NCI-H187 treated with DMSO at 0.1 percent for 48 hours (cell line): ENCODE measurements at regions not wholly inside any gene's neighbourhood (a gene's known extent, or its start where the extent isn't known, plus 50 kb on each side); places are given as distances from the start of the nearest gene placed in this dataset.
A peak's percentile ranks its signal among the peaks of the same experiment; 100 is the strongest.

ENCODE experiments used
- DNase-seq: peaks from one replicate; lab custom pipeline; 2025; lab: John Stamatoyannopoulos, UW

DNA sequence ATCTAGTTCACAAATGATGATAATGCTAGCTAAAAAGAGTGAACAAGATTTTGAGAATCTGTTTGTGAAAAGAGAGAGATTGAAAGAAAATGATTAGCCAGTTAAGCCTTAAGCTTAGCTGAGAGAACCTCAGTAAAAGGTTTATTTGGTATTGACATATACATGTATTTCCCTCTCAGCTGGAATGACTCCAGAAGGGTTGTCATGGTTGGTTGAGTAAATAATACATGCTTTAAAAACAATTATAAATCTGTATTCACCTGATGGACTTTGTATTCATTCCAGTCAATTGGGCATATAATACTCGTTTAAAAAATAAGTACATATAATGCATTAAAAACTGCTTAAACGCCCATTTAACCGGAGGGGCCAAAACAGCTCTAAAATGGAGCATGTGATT is 181.4 kb downstream of the GRB14 start:
- DNase-seq: no peak

DNA sequence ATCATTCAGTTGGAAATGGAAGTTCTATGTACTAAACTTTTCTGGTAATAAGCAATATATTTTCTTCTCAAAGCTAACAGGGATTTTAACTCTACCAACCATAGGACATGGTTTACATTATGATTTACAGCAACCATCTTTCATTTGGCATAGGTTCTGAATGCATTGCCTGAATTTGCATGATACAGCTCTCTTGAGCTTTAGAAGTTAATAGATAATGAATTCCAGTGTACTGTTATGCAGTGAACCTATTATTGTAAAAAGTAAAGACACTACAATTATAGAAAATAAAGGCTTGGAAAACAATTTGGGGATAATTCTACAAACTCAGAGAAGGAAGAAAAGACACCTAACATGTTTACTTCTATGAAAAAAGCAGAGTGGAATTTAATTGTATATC is 182.0 kb downstream of the GRB14 start:
- no peak for DNase-seq

DNA sequence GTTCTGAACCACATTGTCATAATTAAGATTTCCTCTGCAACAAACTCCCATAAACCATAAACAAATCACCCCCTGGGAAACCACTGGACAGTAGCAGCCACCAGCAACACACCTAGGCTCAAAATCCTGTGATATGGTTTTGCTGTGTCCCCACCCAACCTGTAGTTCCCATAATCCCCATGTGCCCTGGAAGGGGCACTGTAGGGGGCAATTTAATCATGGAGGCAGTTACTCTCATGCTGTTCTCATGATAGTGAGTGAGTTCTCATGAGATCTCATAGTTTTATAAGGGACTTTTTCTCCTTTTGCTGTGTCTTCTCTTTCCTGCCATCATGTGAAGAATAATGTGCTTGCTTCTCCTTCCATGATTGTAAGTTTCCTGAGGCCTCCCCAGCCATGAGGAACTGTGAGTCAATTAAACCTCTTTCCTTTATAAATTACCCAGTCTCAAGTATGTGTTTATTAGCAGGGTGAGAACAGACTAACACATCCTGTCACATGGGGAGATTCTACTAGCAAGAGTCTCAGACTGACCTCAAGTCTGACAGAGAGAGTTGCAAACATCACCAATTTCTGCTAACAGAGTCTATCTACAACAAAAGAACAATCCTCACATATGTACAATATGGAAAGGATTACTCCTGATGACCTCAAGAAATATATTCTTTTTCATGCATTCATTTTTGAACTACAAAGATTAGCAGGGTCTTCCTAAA is 182.6 kb downstream of the GRB14 start:
- no peak for DNase-seq

DNA sequence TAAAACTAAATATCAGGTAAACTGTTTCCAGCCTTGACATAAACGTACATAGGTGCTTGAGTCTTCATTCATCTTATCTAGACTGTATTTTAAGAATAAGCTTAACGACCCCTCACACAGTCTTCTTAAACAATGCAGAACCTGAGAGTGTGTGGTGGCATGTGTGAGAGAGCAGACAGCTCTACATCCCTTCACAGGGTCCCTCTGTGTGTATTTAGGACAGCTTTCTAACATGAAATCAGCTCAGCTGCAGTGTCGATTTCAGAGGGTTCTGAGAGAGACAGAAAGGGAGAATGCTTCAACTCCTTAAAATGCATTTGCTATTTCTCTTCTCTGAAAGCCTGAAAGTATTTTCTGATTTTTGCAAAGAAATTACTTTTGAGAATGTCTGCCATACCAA is 185.2 kb downstream of the GRB14 start:
- DNase-seq: no peak

DNA sequence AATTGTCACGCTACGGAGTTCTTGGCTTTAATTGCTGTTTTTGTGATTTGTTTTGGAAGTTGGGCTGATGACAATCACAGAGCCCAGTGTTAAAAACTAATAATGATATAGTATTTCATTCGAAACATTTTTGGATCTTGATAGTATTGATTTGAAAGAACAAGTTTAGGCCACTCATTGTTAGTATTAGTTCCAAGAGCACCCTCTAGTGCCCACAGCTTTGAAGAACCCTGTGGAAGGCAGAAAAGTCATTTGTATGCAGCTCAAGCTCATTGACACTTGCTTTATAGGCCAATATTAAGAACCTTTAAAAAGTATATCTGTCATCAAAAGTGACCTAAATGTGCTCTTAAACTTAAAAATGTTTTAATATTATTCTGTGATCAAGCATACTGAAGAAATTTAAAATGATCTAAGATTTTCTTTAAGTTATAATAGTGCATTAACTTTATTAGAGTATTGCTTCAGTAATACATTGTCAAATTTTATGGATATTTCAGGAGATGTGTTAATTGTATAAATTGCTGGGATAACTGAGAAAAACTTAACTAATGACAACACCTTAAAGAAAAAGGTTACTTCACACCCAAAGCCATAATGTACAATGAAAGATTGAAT is 191.0 kb downstream of the GRB14 start:
- peak; percentile 5 for DNase-seq

DNA sequence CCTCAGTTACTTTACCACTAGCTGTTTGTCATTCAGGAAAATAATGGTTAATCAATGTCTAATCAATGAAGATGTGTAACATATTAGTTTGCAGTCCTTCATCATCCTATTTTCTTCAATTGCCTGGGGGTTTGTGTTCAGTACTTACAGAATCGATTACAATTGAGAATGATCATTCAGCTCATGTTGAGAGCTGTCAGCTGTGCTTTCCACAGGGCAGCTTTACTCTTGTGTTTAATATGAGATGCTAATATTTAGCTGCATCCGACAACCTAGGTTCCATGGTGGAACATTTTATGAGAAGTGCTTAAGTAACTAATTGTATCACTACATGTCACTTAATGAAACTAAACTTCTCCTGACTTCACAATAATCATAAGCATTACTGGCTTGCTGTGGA is 191.9 kb downstream of the GRB14 start:
- DNase-seq: no peak

DNA sequence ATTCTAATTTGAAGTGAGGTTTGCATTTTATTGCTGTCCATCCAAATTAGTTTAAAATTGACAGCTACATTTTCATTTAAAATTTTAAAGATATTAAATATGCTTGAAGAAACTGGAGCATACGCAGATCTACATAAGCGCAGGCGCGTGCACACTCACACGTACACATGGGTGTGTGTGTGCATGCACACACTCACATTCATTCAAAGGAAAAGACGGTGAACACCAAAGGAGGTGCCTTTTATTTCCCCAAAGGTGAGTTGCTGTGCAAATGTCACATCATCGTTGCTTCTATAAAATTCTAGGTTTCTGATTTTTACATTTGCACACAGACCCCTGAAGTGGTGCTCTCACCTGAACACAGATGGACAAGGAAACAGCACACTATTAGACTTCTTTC is 194.2 kb downstream of the GRB14 start:
- DNase-seq: no peak

DNA sequence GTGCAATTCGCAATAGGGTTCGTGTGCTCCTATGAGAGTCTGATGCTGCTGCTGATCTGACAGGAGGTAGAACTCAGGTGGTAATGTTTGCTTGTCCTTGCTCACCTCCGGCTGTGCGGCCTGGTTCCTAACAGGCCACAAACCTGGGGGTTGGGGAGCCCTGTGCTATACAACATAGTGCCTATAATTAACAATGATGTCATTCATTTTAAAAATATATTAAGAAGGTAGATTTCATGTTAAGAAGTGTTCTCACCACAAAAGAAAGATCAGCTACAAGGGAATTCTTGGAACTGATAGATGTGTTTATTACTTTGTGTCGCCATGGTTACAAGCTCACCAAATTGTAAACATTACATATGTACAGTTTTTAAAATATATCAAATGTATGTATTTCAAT is 200.5 kb downstream of the GRB14 start:
- DNase-seq: no peak

DNA sequence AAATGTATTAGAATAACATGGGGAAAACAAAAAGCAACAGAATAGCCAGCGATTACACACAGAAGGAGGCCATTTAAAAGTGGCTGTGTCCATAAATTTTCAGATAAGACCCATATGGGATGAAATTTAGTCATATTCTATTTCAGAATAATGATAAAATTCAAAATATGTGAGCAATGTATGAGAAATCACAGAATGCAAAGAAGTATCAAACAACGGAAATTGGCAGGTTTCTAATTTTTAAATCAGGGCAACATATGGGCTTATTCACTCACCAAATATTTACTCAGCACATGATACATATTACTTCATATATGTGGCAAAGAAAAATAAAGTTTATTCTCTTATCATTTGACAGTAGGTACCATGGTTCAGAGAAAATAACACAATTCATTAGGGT is 208.5 kb downstream of the GRB14 start:
- DNase-seq: no peak

DNA sequence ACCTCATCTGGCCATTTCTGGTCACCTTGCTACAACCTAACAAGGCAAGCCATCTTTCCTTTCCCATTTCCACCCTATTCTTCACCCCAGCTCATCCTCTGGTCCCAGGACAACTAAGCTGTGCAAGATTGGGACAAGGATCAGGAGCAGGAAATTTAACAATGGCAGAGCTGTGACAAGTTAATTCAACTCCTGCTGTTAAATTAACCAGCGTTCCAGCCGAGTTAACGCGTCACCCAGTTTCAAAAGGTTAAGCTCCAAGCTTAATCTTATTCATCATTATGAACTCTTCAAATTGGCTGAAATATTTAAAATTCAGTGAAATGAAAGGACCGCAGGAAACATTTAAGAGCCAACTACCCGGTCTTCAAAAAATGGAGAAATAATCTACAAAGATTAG is 231.9 kb downstream of the GRB14 start:
- no peak for DNase-seq

DNA sequence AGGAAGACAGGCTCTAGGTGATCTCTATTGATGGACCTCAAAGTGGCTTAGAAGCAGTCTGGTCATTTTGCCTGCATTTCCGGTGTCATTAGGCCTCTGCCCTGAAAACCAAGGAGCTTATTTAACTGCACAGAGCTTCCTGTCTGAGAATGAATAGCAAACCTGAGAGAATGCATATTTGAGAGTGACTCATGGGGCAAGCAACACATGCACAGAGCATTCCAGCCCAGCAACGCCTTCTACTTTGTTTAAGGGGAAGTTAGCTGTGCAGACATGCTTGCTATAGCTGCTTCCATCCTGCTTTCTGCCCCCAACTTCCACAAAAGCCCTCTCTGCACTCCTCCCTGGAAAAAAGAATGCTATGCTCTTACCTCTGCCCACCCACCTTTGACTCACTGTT is 232.8 kb downstream of the GRB14 start:
- no peak for DNase-seq

DNA sequence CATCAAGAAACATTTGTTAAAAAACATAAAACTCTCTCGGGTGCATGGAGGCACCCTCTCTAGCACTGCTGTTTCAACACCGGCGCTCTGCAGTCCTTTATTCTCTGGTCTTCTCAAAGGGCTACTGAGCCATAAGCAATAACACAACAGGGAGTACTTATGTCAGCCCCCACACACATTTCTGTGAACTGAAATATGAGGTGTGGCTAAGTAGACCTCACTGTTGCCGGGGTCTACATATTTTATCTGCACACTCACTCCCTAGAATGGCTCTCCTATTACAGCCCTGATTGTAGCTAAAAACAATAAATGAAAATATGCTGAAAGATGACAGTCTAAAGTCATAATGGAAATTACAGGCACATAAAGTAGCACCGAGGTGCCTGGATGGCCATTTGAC is 235.1 kb downstream of the GRB14 start:
- no peak for DNase-seq

DNA sequence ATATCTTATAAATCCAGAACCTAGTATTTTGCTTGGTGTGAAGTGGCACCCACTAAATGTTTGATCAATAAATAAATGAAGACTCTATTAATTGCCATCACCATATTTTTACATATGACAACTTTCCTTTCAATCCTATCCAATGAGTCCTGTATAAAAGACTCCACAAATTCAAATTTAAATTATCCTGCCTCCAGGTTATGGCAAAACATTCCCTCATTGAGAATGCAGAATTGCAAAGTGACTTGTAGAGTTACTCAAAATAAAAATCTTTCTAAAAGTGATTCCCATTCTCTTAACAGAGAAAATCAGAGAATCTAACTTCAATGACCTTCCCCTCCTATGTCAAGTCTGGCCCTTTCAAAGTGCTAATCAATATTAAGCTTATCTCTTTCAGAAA is 236.8 kb downstream of the GRB14 start:
- no peak for DNase-seq

DNA sequence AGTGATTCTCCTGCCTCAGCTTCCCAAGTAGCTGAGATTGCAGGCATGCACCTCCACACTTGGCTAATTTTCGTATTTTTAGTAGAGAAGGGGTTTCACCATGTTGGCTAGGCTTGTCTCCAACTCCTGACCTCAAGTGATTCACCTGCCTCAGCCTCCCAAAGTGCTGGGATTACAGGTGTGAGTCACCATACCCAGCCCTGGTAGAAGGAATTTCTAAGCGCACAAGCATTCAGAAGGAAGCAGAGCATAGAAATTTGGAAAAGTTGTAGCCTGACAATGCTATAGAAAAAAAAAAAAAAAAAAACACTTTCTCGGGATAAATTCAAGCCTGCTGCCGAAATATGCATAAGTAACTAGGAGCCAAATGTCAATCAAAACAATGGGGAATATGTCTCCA is 249.4 kb downstream of the GRB14 start:
- no peak for DNase-seq

DNA sequence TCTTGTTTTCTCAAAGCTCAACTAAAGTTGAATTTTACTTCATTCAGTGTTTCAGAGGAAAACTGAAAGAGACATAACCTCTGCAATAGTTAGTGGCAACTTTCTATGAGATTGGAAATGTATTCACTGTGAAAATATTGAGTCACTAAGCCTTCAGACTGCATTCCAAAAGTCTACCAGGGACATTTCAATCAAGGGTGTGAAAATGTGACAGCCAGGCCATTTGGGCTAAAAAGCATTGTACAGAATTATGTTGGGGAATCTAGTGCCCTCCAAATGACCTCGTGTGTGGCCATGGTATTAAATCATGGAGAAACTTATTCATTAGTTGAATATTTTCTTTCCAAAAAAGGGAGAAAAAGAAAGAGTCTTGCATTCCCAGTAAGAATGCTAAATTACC is 251.9 kb downstream of the GRB14 start:
- DNase-seq: no peak

DNA sequence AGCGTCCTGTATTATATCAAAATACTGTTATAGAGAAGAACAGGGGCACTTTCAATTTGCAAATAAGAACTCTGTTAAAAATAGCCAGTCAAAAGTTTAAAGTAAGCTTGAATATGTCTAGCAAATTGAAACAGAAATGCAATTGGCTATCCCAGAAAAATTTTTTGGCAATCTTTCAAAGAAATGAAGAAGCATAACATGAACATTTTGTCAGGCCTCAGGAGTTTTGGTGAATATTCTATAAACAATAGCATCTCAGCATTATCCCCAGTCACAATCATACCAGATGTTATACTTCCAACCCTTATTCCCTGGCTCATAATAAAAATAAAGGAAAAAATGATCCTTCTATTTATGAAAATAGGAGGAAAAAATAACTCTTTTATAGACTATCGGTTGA is 252.4 kb downstream of the GRB14 start:
- no peak for DNase-seq

DNA sequence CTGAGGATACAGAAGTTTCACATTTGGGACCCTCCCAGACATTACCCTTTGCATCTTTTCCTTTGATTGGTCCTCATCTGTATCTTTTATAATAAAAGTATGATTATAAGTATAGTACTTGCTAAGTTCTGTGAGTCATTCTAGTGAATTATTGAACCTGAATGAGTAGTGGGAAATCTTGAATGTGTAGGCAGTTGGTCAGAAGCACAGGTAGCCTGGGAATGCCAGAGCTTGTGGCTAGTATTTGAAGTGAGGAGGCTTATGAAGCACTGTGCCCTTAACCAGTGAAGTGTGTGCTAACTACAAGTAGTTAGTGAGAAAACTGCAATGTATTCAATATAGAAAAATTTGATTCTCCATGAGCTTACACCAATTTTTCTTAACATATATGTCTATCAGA is 257.6 kb downstream of the GRB14 start:
- DNase-seq: no peak

DNA sequence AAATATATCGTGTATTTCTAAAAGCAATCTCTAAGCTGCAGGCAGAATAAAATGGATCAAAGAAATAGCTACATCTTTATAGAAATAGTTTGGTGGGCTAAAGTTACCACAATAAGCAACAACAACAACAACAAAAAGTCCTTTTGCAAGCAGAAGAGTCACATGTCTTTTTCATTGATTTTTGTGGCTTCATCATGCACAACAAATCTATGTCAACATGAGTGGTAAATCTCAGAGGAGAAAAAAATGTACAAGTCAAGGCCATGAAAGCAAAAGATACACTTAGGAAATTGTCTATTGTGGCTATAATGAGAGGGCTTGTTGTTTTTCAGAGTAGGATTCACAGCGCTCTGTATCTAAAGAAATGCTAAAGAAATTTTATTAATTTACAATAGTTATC is 269.7 kb downstream of the GRB14 start:
- no peak for DNase-seq

DNA sequence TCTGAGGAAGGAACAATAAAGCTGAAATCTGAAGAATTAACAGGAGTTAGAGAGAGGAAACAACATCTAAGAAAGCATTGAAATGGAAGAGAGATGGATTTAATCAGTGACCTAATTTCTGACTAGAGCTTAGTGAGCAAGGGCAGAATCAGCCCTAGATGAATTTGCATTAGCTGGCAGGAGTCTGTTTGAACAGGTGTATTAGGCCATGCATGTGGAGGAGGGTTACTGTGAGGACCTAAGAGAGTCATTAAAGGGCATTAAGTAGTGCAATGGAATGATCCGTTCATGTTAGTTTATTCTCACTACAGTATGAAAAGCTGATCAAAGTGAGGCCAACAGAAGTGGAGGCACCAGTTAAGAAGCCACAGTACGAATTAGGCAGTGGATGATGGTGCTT is 285.3 kb downstream of the GRB14 start:
- peak; percentile 47 for DNase-seq

DNA sequence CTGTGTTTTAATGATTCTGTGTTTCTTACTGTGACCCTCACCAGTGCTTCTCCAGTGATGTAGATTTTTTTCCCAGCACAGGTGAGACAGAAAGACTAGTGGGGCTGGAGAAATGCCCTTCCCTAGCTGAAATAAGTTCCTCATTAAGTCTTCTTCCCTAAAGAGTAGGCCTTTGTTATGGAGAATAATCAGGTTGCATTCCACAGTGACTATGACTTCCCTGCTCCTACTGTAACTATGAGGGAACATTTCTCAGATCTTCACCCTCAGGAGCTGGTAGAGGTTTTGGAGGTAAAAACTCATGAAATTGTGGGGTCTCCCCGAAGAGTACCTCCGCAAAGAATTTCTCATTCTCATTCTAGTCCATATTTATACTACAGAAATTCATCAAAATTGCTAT is 286.2 kb downstream of the GRB14 start:
- DNase-seq: no peak

DNA sequence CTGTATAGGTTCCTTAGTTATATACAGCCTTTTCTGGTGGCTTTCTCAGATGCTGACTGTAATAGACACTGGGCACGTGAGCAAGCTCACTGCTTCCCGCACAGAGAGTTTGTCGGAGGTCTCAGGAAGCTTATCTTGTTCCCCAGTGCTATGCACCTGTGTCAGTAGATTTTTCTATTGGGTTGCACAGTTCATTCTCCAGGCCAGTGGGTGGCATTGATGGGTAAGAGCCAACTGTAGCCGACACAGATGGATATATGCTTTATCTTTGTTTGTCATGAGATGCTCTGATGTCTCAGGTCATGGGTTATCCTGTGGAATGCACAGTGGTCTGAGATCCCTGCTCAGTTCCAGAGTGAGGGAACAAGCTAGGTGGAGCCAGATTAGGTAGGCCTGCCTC is 293.0 kb downstream of the GRB14 start:
- DNase-seq: no peak

DNA sequence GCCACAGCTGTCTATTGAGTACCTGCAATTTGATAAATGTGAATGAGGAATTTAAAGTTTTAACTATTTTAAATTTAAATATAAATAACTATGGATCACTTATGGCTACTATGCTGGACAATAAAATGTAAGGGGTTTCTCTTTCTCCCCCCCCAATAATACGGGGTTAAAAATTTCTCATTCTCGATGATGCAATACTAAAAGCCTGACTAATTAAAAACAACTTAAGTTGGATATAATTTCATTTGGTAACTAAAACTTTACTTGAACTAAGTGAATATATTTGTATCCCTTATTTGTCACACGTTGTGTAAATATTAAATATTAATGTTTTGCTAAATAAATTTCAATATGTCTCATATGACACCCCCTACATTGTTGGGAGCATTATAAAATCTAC is 297.3 kb downstream of the GRB14 start:
- no peak for DNase-seq

DNA sequence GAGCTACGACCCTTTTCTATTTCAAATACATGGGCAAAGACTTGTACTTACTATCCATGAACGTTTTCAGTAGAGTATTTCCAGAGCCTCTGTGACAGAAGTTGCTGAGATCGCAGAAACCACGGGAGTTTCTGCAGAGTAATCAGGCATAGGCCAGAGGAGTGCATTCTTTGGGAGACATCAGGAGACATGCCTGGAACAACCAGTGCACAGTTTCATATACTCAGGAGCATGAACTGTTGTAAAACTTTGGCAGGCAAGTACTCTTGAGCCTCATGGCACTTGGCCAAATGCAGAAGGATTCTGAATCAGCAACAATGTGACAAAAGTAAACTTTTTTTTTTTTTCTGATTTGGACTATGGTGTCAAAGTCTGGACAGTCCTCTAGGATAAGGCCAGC is 307.1 kb downstream of the GRB14 start:
- DNase-seq: no peak

DNA sequence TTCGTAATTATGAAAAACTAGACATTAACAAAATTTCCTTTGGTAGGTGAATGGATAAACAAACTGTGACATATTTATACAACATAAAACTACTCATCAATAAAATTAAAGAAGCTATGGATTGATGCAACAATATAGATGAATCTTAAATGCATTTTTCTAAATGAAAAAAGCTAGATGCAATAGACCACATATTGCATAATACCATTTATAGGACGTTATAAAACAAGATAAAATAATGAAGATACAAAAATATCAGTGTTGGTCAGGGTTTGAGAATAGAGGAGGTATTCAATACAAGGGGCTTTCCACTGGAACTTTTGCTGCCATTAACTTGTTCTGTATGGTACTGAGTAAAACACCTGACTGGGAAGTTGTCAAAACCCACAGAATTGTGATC is 314.4 kb downstream of the GRB14 start:
- no peak for DNase-seq
